ENCODE measurements at regions not wholly inside any gene's neighbourhood (a gene's known extent, or its start where the extent isn't known, plus 50 kb on each side); places are given as distances from the start of the nearest gene placed in this dataset.

DNA sequence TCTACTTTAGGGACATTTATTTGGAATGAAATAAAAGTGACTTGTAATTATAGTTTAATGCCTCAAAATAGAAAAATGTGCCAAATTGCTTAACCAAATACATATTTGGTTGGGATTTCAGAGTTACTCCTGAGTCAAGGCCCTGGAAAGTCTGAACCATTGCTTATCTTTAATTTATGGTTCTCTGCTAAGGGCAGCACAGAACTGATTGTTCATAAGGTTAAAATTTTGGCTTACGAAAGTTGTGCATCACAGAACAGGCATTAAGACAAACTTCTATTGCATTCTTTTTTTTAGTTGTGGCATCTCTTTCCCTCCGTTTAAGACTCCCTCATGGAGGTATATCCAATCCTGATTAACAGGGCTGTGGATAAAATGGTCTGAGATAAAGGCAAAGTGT is 92.2 kb upstream of the TENT5A start:
- no peak for DNase-seq (ENCODE audit: low spot score in 2 of 2)
- Histone ChIP-seq H3K4me1 (no peaks in the 10 kb centered on the region), H3K4me3 (no peak overlapping the region), H3K9me3 (no peaks in the 10 kb centered on the region), H3K36me3 (no peaks in the 10 kb centered on the region), H3K27me3 (no peaks in the 10 kb centered on the region), H3K27ac (no peak overlapping the region)
- intact Hi-C loops (cut with DNase I; ENCODE audit: low total_unique reads) = no loop called here
- TF ChIP-seq POLR2A (IDR thresholded peaks at IDR 0.05) (no peak), POLR2AphosphoS5 (IDR thresholded peaks at IDR 0.05) (no peak)
- TF ChIP-seq, protein P1, sequence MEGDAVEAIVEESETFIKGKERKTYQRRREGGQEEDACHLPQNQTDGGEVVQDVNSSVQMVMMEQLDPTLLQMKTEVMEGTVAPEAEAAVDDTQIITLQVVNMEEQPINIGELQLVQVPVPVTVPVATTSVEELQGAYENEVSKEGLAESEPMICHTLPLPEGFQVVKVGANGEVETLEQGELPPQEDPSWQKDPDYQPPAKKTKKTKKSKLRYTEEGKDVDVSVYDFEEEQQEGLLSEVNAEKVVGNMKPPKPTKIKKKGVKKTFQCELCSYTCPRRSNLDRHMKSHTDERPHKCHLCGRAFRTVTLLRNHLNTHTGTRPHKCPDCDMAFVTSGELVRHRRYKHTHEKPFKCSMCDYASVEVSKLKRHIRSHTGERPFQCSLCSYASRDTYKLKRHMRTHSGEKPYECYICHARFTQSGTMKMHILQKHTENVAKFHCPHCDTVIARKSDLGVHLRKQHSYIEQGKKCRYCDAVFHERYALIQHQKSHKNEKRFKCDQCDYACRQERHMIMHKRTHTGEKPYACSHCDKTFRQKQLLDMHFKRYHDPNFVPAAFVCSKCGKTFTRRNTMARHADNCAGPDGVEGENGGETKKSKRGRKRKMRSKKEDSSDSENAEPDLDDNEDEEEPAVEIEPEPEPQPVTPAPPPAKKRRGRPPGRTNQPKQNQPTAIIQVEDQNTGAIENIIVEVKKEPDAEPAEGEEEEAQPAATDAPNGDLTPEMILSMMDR (IDR thresholded peaks at IDR 0.05) = no peak

DNA sequence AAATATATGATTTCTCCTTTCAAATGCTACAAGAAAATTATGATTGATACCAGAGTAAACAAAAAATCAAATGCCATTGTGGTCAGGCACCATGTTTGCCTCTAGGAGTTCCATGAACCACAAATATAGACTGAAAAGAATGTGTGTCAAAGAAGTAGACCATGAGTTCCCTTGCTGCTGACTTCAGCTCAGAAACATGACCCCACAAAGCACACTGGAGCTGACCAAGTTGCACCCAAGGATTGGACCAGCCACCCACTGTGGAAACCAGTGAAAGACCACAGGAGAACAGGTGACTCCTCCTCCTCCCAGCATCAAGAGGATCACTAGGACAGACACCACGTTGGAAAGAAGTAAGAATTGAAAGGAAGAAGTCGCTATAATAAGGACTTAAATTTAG is 90.8 kb upstream of the TENT5A start:
- intact Hi-C loops (cut with DNase I; ENCODE audit: low total_unique reads) = no loop called here
- no peak overlapping the region for H3K27ac ChIP-seq
- TF ChIP-seq, protein P1 (IDR thresholded peaks at IDR 0.05) = no peak
- H3K27me3 ChIP-seq = no peaks in the 10 kb centered on the region
- no peak overlapping the region for H3K4me3 ChIP-seq
- H3K4me1 ChIP-seq = no peaks in the 10 kb centered on the region
- no peak for DNase-seq (ENCODE audit: low spot score in 2 of 2)
- no peaks in the 10 kb centered on the region for H3K9me3 ChIP-seq
- H3K36me3 ChIP-seq = no peaks in the 10 kb centered on the region

DNA sequence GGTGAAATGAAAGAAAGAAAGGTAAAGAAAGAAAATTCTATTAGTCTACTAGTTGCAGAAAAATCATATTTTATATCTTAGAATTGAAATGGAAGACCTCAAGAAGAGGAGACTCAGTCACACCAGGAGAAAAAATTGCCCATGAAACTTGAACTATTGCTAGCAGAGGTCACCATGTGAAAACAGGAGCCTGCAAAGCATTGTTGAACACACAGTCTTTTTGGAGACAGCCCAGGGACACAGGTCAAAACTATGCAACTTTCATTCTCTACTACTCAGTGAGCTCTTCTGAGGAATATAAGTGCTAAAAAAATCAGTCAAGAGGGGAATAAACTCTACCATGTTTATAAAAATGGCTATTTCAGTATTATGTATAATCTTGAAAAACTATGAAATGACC is 89.8 kb upstream of the TENT5A start:
- no peaks in the 10 kb centered on the region for H3K4me1 ChIP-seq

DNA sequence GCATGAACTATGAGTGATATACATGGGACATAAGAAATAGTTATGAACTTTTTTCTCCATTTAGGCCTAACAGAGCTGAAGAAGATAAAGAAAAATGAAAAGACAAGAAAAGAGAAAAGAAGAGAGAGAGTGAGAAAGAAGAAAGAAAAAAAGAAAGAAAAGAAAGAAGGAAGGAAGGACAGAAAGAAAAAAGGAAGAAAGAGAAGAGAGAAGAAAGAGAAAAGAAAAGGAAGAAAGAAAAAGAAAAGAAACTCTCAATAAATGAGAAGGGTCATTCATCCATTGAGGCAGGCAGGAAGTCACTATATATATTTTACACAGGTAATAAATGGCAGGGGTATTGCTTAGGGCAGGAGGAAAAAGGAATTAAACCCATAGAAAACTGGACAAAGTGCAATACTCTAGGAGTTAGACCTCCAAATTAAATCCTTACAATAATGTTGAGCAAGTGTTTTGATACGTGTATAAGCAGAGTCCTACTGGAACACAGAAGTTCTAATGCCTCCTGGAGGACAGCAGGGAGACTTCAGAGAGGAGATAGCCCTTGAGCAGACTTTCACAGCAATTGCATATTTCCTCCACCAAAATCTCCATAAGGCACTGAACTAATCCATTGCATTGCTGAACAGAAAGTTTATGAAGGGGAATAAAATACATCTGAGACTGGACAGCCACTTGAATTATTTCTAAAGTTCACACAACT is 86.4 kb upstream of the TENT5A start:
- H3K27me3 ChIP-seq = no peaks in the 10 kb centered on the region
- no peak overlapping the region for H3K27ac ChIP-seq
- intact Hi-C loops (cut with DNase I; ENCODE audit: low total_unique reads) = no loop called here
- H3K9me3 ChIP-seq = no peaks in the 10 kb centered on the region
- H3K4me1 ChIP-seq = no peaks in the 10 kb centered on the region
- TF ChIP-seq POLR2A (IDR thresholded peaks at IDR 0.05) (no peak), POLR2AphosphoS5 (IDR thresholded peaks at IDR 0.05) (no peak)
- TF ChIP-seq, protein P1 (IDR thresholded peaks at IDR 0.05) = no peak
- DNase-seq (ENCODE audit: low spot score in 2 of 2) = no peak
- H3K36me3 ChIP-seq = no peaks in the 10 kb centered on the region
- H3K4me3 ChIP-seq = no peak overlapping the region

More for the DNA sequence above, 89.8 kb upstream of the TENT5A start:
- no peaks in the 10 kb centered on the region for H3K36me3 ChIP-seq
- no peak for TF ChIP-seq POLR2A (IDR thresholded peaks at IDR 0.05)
- TF ChIP-seq, protein P1 (IDR thresholded peaks at IDR 0.05) = no peak
- TF ChIP-seq POLR2AphosphoS5 (IDR thresholded peaks at IDR 0.05) = no peak
- no peaks in the 10 kb centered on the region for H3K9me3 ChIP-seq
- no peak for DNase-seq (ENCODE audit: low spot score in 2 of 2)
- intact Hi-C loops (cut with DNase I; ENCODE audit: low total_unique reads) = no loop called here
- no peak overlapping the region for H3K4me3 ChIP-seq
- H3K27me3 ChIP-seq = no peaks in the 10 kb centered on the region
- H3K27ac ChIP-seq = no peak overlapping the region

DNA sequence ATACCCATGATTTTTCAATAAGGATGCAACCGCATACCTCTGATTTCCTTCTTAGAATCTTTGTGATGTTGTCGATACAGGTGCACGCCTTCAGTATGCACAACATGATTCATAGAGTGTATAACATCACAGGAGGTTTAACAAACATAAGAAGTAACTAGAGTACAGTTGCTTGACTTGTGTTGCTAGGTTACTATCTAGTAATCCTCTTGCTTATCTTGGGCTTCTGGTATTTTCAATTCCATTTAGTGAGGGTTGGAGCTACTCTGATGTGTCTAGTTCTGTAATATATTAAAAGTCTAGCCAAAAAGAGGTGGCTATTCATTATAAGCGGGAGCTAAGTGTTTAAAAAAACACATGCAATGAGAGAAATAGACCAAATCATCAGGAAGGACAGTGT is 85.5 kb upstream of the TENT5A start:
- no peaks in the 10 kb centered on the region for H3K27me3 ChIP-seq
- TF ChIP-seq POLR2A (IDR thresholded peaks at IDR 0.05) = no peak
- H3K4me3 ChIP-seq = no peak overlapping the region
- no peaks in the 10 kb centered on the region for H3K4me1 ChIP-seq
- DNase-seq (ENCODE audit: low spot score in 2 of 2) = no peak
- no peaks in the 10 kb centered on the region for H3K9me3 ChIP-seq
- no peak overlapping the region for H3K27ac ChIP-seq
- intact Hi-C loops (cut with DNase I; ENCODE audit: low total_unique reads) = no loop called here
- H3K36me3 ChIP-seq = no peaks in the 10 kb centered on the region
